Activated naive CD8-positive, alpha-beta T cell (primary cell): ENCODE measurements at regions not wholly inside any gene's neighbourhood (a gene's known extent, or its start where the extent isn't known, plus 50 kb on each side); places are given as distances from the start of the nearest gene placed in this dataset.

Experiments used
- H3K27ac Mint-ChIP-seq: one replicate; pipeline ENCODE4 v1.8.0; 2021; ENCODE audit warnings: mixed read lengths
- H3K27me3 Mint-ChIP-seq: one replicate; pipeline ENCODE4 v1.8.0; 2021; ENCODE audit warnings: mixed read lengths
- H3K36me3 Mint-ChIP-seq: one replicate; pipeline ENCODE4 v1.8.0; 2021; ENCODE audit warnings: mixed read lengths
- H3K4me1 Mint-ChIP-seq: one replicate; pipeline ENCODE4 v1.8.0; 2021; ENCODE audit warnings: low read depth, mixed read lengths
- H3K4me3 Mint-ChIP-seq: one replicate; pipeline ENCODE4 v1.8.0; 2021; ENCODE audit warnings: mild to moderate bottlenecking, mixed read lengths
- H3K9me3 Mint-ChIP-seq: one replicate; pipeline ENCODE4 v1.8.0; 2021; ENCODE audit warnings: low read depth, mixed read lengths

DNA sequence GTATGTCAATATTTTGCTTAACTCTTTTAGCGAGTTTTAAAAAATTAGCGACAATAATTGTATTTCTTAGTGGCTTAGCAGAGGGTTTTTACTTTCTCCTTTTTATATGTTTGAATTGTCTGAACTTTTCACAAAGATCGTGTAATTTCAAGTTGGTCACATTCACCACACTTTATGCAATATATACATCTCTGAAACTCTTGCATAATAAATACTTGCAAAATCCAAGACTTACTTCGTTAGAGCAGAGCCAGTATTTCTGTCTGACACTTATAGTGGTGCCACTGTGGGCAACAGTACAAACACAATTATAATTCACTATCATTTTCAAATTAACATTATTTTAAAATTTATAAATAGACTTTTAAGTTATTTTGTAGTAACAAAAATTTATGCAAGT lies 62.0 kb downstream of the SUCNR1 start:
- Mint-ChIP-seq H3K27me3 (peaks cover 4% of the 10 kb centered on the region), H3K27ac (no peak overlapping the region), H3K4me1 (no peaks in the 10 kb centered on the region), H3K4me3 (no peak overlapping the region), H3K9me3 (no peaks in the 10 kb centered on the region), H3K36me3 (no peaks in the 10 kb centered on the region)

DNA sequence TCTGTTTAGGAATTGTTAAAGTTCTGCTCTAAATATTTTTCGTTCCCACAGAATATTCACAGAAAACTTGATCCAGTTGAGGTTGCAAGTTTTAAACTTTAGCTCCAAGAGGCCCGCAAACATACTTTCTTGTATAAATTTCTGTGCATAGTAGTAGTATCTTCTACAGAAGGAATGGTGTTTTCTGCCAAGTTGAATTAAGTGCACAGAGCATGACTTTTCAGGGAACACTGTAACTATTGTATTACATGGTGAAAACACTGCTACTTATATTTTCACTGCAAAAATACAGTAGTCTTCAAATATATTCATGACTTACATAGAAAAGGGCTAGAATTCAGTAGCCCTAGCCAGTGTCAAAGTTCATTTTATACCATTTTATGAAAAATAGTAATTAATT lies 67.0 kb downstream of the SUCNR1 start:
- no peaks in the 10 kb centered on the region for H3K36me3 Mint-ChIP-seq
- no peak overlapping the region for H3K27ac Mint-ChIP-seq
- no peaks in the 10 kb centered on the region for H3K4me1 Mint-ChIP-seq
- no peak overlapping the region for H3K4me3 Mint-ChIP-seq
- H3K27me3 Mint-ChIP-seq = peaks cover 6% of the 10 kb centered on the region
- no peaks in the 10 kb centered on the region for H3K9me3 Mint-ChIP-seq

GRCh38 chr3:151943539-151943938 lies 70.1 kb downstream of the SUCNR1 start:
- Mint-ChIP-seq H3K27ac (no peak overlapping the region), H3K9me3 (no peaks in the 10 kb centered on the region), H3K36me3 (peaks cover 2% of the 10 kb centered on the region)

GRCh38 chr3:151944356-151944755 lies 70.9 kb downstream of the SUCNR1 start:
- Mint-ChIP-seq H3K4me3 (no peak overlapping the region), H3K27me3 (peaks cover 5% of the 10 kb centered on the region), H3K27ac (no peak overlapping the region), H3K9me3 (no peaks in the 10 kb centered on the region), H3K4me1 (no peaks in the 10 kb centered on the region), H3K36me3 (peaks cover 2% of the 10 kb centered on the region)

More at GRCh38 chr3:151943539-151943938, 70.1 kb downstream of the SUCNR1 start:
- H3K4me3 Mint-ChIP-seq = no peak overlapping the region
- H3K27me3 Mint-ChIP-seq = peaks cover 5% of the 10 kb centered on the region
- H3K4me1 Mint-ChIP-seq = no peaks in the 10 kb centered on the region

GRCh38 chr3:151946606-151947005 lies 73.2 kb downstream of the SUCNR1 start:
- H3K36me3 Mint-ChIP-seq = peaks cover 2% of the 10 kb centered on the region
- H3K4me3 Mint-ChIP-seq = no peak overlapping the region
- H3K4me1 Mint-ChIP-seq = no peaks in the 10 kb centered on the region
- no peaks in the 10 kb centered on the region for H3K9me3 Mint-ChIP-seq
- H3K27ac Mint-ChIP-seq = no peak overlapping the region
- peaks cover 3% of the 10 kb centered on the region for H3K27me3 Mint-ChIP-seq

DNA sequence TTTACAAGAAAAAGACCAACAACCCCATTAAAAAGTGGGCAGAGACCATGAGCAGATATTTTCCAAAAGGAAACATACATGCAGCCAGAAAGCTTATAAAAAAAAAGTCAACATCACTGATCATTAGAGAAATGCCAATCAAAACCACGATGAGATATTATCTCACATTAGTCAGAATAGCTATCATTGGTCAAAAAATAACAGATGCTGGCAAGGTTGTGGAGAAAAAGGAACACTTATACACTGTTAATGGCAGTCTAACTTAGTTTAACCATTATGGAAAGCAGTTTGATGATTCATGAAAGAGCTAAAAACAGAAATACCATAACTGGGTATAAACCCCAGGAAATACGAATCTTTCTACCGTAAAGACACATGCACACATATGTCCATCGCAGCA lies 76.3 kb downstream of the SUCNR1 start:
- H3K36me3 Mint-ChIP-seq = peaks cover 2% of the 10 kb centered on the region

GRCh38 chr3:151955356-151955755 lies 81.9 kb downstream of the SUCNR1 start:
- no peaks in the 10 kb centered on the region for H3K36me3 Mint-ChIP-seq
- no peaks in the 10 kb centered on the region for H3K4me1 Mint-ChIP-seq
- H3K27me3 Mint-ChIP-seq = peaks cover 2% of the 10 kb centered on the region
- H3K9me3 Mint-ChIP-seq = no peaks in the 10 kb centered on the region
- H3K4me3 Mint-ChIP-seq = no peak overlapping the region
- no peak overlapping the region for H3K27ac Mint-ChIP-seq

More for the DNA sequence above, 76.3 kb downstream of the SUCNR1 start:
- no peak overlapping the region for H3K4me3 Mint-ChIP-seq
- no peaks in the 10 kb centered on the region for H3K4me1 Mint-ChIP-seq
- no peaks in the 10 kb centered on the region for H3K9me3 Mint-ChIP-seq
- H3K27me3 Mint-ChIP-seq = peaks cover 2% of the 10 kb centered on the region
- no peak overlapping the region for H3K27ac Mint-ChIP-seq

DNA sequence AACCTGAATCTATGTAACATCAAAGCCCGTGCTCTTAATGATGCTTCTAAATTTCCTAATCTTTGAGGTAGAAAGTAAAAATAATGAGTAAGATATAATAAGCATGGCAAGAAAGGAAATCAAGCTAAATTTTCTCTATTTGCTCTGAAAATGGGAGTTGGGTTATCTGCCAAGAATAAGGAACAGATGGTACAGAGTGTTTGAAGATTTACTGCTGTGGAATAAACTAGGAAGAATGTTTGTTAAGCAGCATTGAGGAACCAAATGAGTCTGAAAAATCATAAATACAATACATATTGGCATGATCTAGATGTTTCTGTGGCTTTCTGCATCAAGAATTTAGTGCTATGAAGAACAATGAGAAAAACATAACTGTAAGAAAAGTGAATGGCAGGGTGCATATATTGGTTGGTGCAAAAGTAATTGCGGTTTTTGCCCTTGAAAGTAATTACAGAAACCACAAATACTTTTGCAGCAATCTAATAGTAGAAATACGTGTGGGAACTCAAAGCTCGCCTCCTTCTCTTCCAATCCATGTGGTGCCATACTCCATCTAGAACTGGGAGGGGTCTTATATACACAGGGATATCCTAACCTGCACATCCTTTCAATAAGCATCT lies 87.6 kb downstream of the SUCNR1 start:
- no peaks in the 10 kb centered on the region for H3K9me3 Mint-ChIP-seq
- H3K27ac Mint-ChIP-seq = no peak overlapping the region
- H3K4me1 Mint-ChIP-seq = no peaks in the 10 kb centered on the region
- H3K36me3 Mint-ChIP-seq = no peaks in the 10 kb centered on the region
- H3K4me3 Mint-ChIP-seq = no peak overlapping the region
- peaks cover 5% of the 10 kb centered on the region for H3K27me3 Mint-ChIP-seq

DNA sequence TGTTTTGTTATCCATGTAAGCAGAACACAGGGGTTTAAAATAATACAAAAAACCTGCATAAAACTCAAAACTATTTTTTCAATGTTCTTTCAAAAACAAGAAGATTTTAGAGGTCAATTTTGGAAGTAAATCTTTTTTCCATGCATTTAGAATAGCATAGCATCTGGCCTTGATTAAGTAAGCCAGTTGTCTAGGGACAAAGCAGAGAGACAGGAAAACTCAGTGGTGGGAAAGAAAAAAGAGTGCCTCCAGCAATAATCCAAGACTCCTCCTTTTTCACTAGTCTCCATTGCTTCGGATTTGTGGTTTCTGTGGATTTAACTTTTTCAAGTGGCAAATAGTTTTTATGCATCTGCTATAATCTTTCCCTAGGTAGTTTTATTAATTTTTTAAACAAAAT lies 88.9 kb downstream of the SUCNR1 start:
- no peak overlapping the region for H3K4me3 Mint-ChIP-seq
- H3K9me3 Mint-ChIP-seq = peaks cover under 1% of the 10 kb centered on the region

GRCh38 chr3:151962912-151963311 lies 89.5 kb downstream of the SUCNR1 start:
- Mint-ChIP-seq H3K4me3 (no peak overlapping the region), H3K27me3 (peaks cover 5% of the 10 kb centered on the region), H3K27ac (no peak overlapping the region), H3K36me3 (no peaks in the 10 kb centered on the region), H3K9me3 (peaks cover 6% of the 10 kb centered on the region), H3K4me1 (no peaks in the 10 kb centered on the region)

More for the DNA sequence above, 88.9 kb downstream of the SUCNR1 start:
- Mint-ChIP-seq H3K27me3 (peaks cover 5% of the 10 kb centered on the region), H3K4me1 (no peaks in the 10 kb centered on the region), H3K36me3 (no peaks in the 10 kb centered on the region), H3K27ac (no peak overlapping the region)

GRCh38 chr3:151964743-151965142 lies 91.3 kb downstream of the SUCNR1 start:
- Mint-ChIP-seq H3K4me3 (no peak overlapping the region), H3K27ac (no peak overlapping the region), H3K9me3 (peaks cover 9% of the 10 kb centered on the region), H3K4me1 (no peaks in the 10 kb centered on the region), H3K36me3 (no peaks in the 10 kb centered on the region), H3K27me3 (peaks cover 5% of the 10 kb centered on the region)

DNA sequence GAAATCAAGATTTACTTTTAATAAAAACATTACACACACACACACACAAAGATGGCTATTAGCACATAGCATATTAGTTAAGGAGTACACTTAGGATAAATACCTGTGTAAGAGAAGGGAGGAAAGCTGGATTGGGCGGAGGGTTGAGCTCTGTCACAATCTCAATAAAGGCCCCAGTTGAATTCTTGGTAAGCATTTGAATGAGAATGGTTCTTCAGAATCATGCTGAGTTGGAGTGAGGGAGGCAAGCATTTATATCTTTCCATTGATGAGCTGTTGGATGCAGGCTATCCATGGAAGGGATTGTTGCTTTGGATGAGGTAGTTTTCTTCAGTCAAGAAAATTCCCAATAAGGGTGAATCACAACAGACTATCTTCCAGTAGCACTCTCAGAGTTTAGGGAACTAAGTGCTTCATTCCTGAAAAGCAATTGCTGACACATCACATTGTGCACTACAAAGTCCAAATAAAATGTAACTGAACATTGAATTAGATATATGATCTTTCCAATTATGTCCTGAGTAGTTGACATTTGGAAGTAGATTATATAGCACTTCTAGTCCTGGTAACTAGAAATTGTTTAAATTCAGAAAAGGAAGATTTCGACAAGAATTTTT lies 95.7 kb downstream of the SUCNR1 start:
- H3K36me3 Mint-ChIP-seq = no peaks in the 10 kb centered on the region
- H3K9me3 Mint-ChIP-seq = peaks cover 9% of the 10 kb centered on the region
- no peak overlapping the region for H3K4me3 Mint-ChIP-seq
- no peak overlapping the region for H3K27ac Mint-ChIP-seq
- H3K4me1 Mint-ChIP-seq = no peaks in the 10 kb centered on the region
- no peaks in the 10 kb centered on the region for H3K27me3 Mint-ChIP-seq

- Mint-ChIP-seq H3K36me3 (no peaks in the 10 kb centered on the region), H3K27ac (no peak overlapping the region), H3K4me3 (no peak overlapping the region), H3K9me3 (peaks cover 9% of the 10 kb centered on the region), H3K4me1 (no peaks in the 10 kb centered on the region), H3K27me3 (no peaks in the 10 kb centered on the region)
These were observed 98.6 kb downstream of the SUCNR1 start for GRCh38 chr3:151971814-151972579.

DNA sequence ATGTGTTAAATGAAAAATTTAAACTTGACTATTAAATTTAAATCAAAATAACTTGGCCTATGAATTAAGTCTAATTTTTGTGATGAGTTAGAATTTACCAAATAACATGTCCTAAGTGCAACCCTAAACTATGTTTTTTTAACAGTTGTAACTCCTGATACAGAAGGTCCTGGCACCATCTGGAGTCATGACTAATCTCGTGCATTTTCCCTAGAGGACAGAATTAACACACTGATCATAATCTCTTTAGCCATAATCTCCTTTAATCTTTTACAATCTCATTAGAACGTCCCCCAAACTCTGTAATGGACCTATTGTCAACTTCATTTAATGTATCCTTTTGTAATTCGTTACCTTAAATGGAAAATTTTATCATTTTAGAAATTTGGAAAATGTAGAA lies 100.6 kb downstream of the SUCNR1 start:
- H3K9me3 Mint-ChIP-seq = no peaks in the 10 kb centered on the region
- no peak overlapping the region for H3K27ac Mint-ChIP-seq
- H3K27me3 Mint-ChIP-seq = no peaks in the 10 kb centered on the region
- H3K4me3 Mint-ChIP-seq = no peak overlapping the region
- H3K4me1 Mint-ChIP-seq = no peaks in the 10 kb centered on the region
- peaks cover 3% of the 10 kb centered on the region for H3K36me3 Mint-ChIP-seq

- no peak overlapping the region for H3K4me3 Mint-ChIP-seq
- no peaks in the 10 kb centered on the region for H3K4me1 Mint-ChIP-seq
- peaks cover 4% of the 10 kb centered on the region for H3K36me3 Mint-ChIP-seq
- H3K27me3 Mint-ChIP-seq = no peaks in the 10 kb centered on the region
- H3K9me3 Mint-ChIP-seq = no peaks in the 10 kb centered on the region
- no peak overlapping the region for H3K27ac Mint-ChIP-seq
These were observed 103.0 kb downstream of the SUCNR1 start for GRCh38 chr3:151976211-151977050.
